ENCODE measurements at regions not wholly inside any gene's neighbourhood (a gene's known extent, or its start where the extent isn't known, plus 50 kb on each side); places are given as distances from the start of the nearest gene placed in this dataset.

DNA sequence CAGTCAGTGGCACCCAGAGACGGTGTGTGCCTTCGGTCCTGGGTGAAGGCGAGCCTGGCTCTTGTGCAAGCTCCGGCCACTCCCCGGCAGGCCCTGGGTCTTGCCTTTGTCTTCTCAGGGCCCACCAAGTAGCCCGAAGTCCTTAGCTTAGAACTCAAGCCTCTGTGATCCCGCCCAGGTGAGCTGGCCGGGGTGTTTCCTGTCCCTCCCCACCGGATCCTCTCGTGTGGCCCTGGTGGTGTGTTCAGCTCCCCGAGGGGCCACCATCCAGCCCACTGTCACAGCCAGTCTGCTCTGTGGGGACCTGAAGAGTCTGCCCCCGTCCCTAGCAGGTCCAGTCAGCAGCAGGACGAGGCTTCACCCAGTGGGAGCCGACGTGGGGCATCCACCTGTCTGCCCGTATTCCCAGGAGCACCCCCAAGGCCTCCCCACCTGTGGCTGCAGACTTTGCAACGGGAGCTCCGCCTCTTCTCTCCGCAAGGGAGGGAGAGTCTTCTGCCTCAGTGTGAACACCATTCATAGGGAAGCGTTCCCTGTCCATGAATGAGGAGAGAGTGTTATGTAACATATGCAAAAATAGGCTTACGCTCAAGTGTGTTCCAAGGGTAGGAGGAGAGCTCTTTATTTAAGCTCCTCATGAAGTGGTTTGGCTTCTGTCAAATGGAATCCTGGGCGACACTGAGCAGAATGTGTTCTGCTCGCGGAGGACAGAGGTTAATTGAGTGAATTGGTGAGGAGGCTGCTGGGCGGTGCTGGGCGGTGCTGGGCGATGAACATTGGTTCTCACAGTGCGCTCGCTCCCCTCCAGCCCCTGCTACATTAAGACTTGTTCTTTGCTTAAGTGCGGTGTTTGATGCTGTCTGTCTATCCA is 108.9 kb downstream of the CRYAA start:
- TF ChIP-seq CTCF (IDR thresholded peaks at IDR 0.05) (no peak), EZH2 (IDR thresholded peaks at IDR 0.05; ENCODE audit: borderline replicate concordance, insufficient read depth, low read depth, low read length, poor library complexity, severe bottlenecking) (no peak)

All from B cell (primary cell).